Vagina (tissue), 2 donors: ENCODE measurements at regions not wholly inside any gene's neighbourhood (a gene's known extent, or its start where the extent isn't known, plus 50 kb on each side); places are given as distances from the start of the nearest gene placed in this dataset.

ENCODE experiments used
- CTCF ChIP-seq, 3 experiments: fragments of 450-650 bp in 2 of 3; fragments of 200-600 bp in 1 of 3; sonication (generic) in 1 of 3; IDR thresholded peaks; one replicate each; pipeline ENCODE4 v1.5.1; 2017 to 2019; ENCODE audit warnings: antibody characterized with exemption in 3 of 3, mild to moderate bottlenecking in 2 of 3, moderate library complexity in 2 of 3
- POLR2A ChIP-seq, 2 donors: fragments of 450-650 bp; IDR thresholded peaks; one replicate each; pipeline ENCODE4 v1.6.1; 2017; ENCODE audit warnings: antibody characterized with exemption in 2 of 2, mild to moderate bottlenecking in 2 of 2, moderate library complexity in 2 of 2

DNA sequence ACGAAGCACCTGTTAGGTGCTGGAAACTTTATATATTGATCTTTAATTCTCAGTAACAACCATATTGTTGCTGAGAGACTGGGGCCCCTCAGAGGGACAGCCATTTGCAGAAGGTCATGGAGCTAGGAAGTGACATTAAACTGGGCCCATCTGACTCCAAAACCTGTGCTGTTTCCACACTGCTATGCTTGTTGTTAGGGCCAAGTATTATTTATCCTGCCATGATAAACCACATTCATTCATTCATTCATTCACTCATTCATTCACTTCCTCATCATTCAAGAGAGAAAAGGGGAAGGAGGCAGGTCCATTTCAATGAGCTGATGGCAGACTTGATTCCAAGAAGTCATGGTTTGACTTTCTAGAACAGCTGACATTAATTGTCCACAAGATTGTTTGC lies 237.4 kb downstream of the STIM2 start:
- TF ChIP-seq CTCF (IDR thresholded peaks at IDR 0.05) = no peak
- no peak for TF ChIP-seq POLR2A (IDR thresholded peaks at IDR 0.05)
